IMR-90 (cell line): ENCODE measurements at regions not wholly inside any gene's neighbourhood (a gene's known extent, or its start where the extent isn't known, plus 50 kb on each side); places are given as distances from the start of the nearest gene placed in this dataset.

Source experiments
- ATAC-seq: fragments of 200-7000 bp; cut with Tn5 transposase; 2 replicates; pipeline ENCODE4 v1.9.1; 2020; ENCODE audit warnings: low read depth, mild to moderate bottlenecking, moderate library complexity
- BruUV-seq: library from RNA; stranded (reverse); fragments of 400-500 nt; replicated peaks from 2 replicates; lab custom pipeline; 2021; lab: Mats Ljungman, UMichigan
- CTCF ChIA-PET: fragments of 300-600 bp; formaldehyde crosslinking; extraction: SDS; loops from one replicate; lab custom pipeline; 2021; ENCODE audit warnings: antibody characterized with exemption; lab: Yijun Ruan, JAX
- POLR2A ChIA-PET: fragments of 300-600 bp; sonication (Branson Sonifier 250); formaldehyde crosslinking; loops from one replicate; lab custom pipeline; 2022; ENCODE audit warnings: antibody characterized with exemption; ENCODE audit not compliant: unreplicated experiment; lab: Charles Lee
- DNase-seq: peaks from one replicate; pipeline ENCODE4 v3.0.0; 2013
- H2AFZ ChIP-seq: replicated peaks from 2 replicates; pipeline ENCODE3; 2013; ENCODE audit warnings: low read length, mild to moderate bottlenecking; ENCODE audit not compliant: poor library complexity
- H2AK5ac ChIP-seq: 2 replicates; pipeline ENCODE4 v1.6.1; 2013; ENCODE audit warnings: low read depth, low read length, inconsistent platforms
- H2AK9ac ChIP-seq: replicated peaks from 2 replicates; pipeline ENCODE3; 2013; ENCODE audit warnings: mild to moderate bottlenecking, low read depth, low read length, moderate library complexity; ENCODE audit not compliant: poor library complexity
- H2BK120ac ChIP-seq: 2 replicates; pipeline ENCODE4 v1.6.1; 2013; ENCODE audit warnings: low read depth, low read length, inconsistent platforms
- H2BK15ac ChIP-seq: 3 replicates; pipeline ENCODE4 v1.6.1; 2013; ENCODE audit warnings: low read depth, low read length, inconsistent platforms
- H2BK20ac ChIP-seq: 2 replicates; pipeline ENCODE4 v1.6.1; 2013; ENCODE audit warnings: low read depth, mild to moderate bottlenecking, inconsistent platforms, low read length, moderate library complexity
- H2BK5ac ChIP-seq: 2 replicates; pipeline ENCODE4 v1.6.1; 2013; ENCODE audit warnings: mild to moderate bottlenecking, low read depth, low read length, inconsistent platforms; ENCODE audit not compliant: poor library complexity, severe bottlenecking
- H3K14ac ChIP-seq: replicated peaks from 2 replicates; pipeline ENCODE4 v1.6.1; 2013; ENCODE audit warnings: low read depth, low read length, inconsistent platforms
- H3K18ac ChIP-seq: 2 replicates; pipeline ENCODE4 v1.6.1; 2013; ENCODE audit warnings: low read depth, low read length, control low read depth
- H3K23ac ChIP-seq: 2 replicates; pipeline ENCODE4 v1.6.1; 2013; ENCODE audit warnings: low read depth, low read length, inconsistent platforms
- H3K27ac ChIP-seq: 2 replicates; pipeline ENCODE4 v1.5.1; 2013; ENCODE audit warnings: mild to moderate bottlenecking, control low read depth, low read length; ENCODE audit not compliant: insufficient read depth
- H3K27me3 ChIP-seq: 2 replicates; pipeline ENCODE4 v1.6.1; 2013; ENCODE audit warnings: low read length; ENCODE audit not compliant: control insufficient read depth, insufficient read depth
- H3K36me3 ChIP-seq: 2 replicates; pipeline ENCODE4 v1.6.1; 2013; ENCODE audit warnings: low read length, mixed read lengths; ENCODE audit not compliant: control insufficient read depth, insufficient read depth
- H3K4ac ChIP-seq: 2 replicates; pipeline ENCODE4 v1.6.1; 2013; ENCODE audit warnings: low read depth, low read length, inconsistent platforms
- H3K4me1 ChIP-seq: 2 replicates; pipeline ENCODE4 v1.6.1; 2013; ENCODE audit warnings: low read length, mixed read lengths; ENCODE audit not compliant: control insufficient read depth, insufficient read depth
- H3K4me2 ChIP-seq: 2 replicates; pipeline ENCODE4 v1.6.1; 2013; ENCODE audit warnings: low read depth, mild to moderate bottlenecking, control low read depth, low read length, moderate library complexity
- H3K4me3 ChIP-seq: 2 replicates; pipeline ENCODE4 v1.5.1; 2013; ENCODE audit warnings: low read depth, mild to moderate bottlenecking, control low read depth, low read length, moderate library complexity; ENCODE audit not compliant: insufficient read depth
- H3K56ac ChIP-seq: 2 replicates; pipeline ENCODE4 v1.6.1; 2013; ENCODE audit warnings: low read length, inconsistent platforms; ENCODE audit not compliant: insufficient read depth; ENCODE audit errors: extremely low read depth
- H3K79me1 ChIP-seq, 2 experiments: 2 replicates each; pipeline ENCODE4 v1.6.1; 2013; ENCODE audit warnings: low read length in 2 of 2, inconsistent platforms in 1 of 2, low read depth in 1 of 2
- H3K9ac ChIP-seq: 2 replicates; pipeline ENCODE4 v1.6.1; 2013; ENCODE audit warnings: low read depth, low read length, control low read depth
- H3K9me1 ChIP-seq: 2 replicates; pipeline ENCODE4 v1.6.1; 2013; ENCODE audit warnings: low read length, inconsistent platforms; ENCODE audit not compliant: insufficient read depth
- H3K9me3 ChIP-seq: 2 replicates; pipeline ENCODE4 v1.6.1; 2013; ENCODE audit warnings: low read length; ENCODE audit not compliant: control insufficient read depth, insufficient read depth
- H4K20me1 ChIP-seq: 2 replicates; pipeline ENCODE4 v1.6.1; 2013; ENCODE audit warnings: low read length, inconsistent platforms; ENCODE audit not compliant: insufficient read depth
- H4K5ac ChIP-seq: 2 replicates; pipeline ENCODE4 v1.6.1; 2013; ENCODE audit warnings: mild to moderate bottlenecking, low read depth, low read length, control low read depth
- H4K8ac ChIP-seq, 2 experiments: 2 replicates each; pipeline ENCODE4 v1.6.1; 2013; ENCODE audit warnings: low read depth in 2 of 2, low read length in 2 of 2, control low read depth in 1 of 2, inconsistent platforms in 1 of 2
- H4K91ac ChIP-seq: 2 replicates; pipeline ENCODE4 v1.6.1; 2013; ENCODE audit warnings: low read depth, low read length, inconsistent platforms; ENCODE audit not compliant: insufficient read depth
- BHLHE40 ChIP-seq: fragments of 150-350 bp; IDR thresholded peaks from 2 replicates; pipeline ENCODE4 v1.6.1; 2016; ENCODE audit warnings: mild to moderate bottlenecking, low read depth, low read length
- CEBPB ChIP-seq: IDR thresholded peaks from 2 replicates; pipeline ENCODE4 v1.6.1; 2012; ENCODE audit warnings: low read depth, low read length, improper control_type of control experiment
- CHD1 ChIP-seq: IDR thresholded peaks from 2 replicates; pipeline ENCODE4 v1.6.1; 2012; ENCODE audit warnings: low read depth, low read length, improper control_type of control experiment
- CTCF ChIP-seq: conservative IDR thresholded peaks from 2 replicates; pipeline ENCODE4 v1.5.1; 2012; ENCODE audit warnings: mild to moderate bottlenecking, low read depth, low read length, improper control_type of control experiment
- ELK1 ChIP-seq: fragments of 150-350 bp; IDR thresholded peaks from 2 replicates; pipeline ENCODE4 v1.6.1; 2016; ENCODE audit warnings: low read depth, mild to moderate bottlenecking, low read length, moderate library complexity, borderline replicate concordance
- FOS ChIP-seq: fragments of 150-350 bp; IDR thresholded peaks from 2 replicates; pipeline ENCODE4 v1.6.1; 2016; ENCODE audit warnings: low read depth, low read length
- MAFK ChIP-seq: IDR thresholded peaks from 2 replicates; pipeline ENCODE4 v1.6.1; 2012; ENCODE audit warnings: low read depth, low read length, improper control_type of control experiment
- MAZ ChIP-seq: IDR thresholded peaks from 2 replicates; pipeline ENCODE4 v1.6.1; 2012; ENCODE audit warnings: low read depth, mild to moderate bottlenecking, low read length, improper control_type of control experiment, moderate library complexity, borderline replicate concordance
- MXI1 ChIP-seq: IDR thresholded peaks from 2 replicates; pipeline ENCODE4 v1.6.1; 2012; ENCODE audit warnings: low read depth, mild to moderate bottlenecking, low read length, moderate library complexity, borderline replicate concordance
- NFE2L2 ChIP-seq: fragments of 150-350 bp; IDR thresholded peaks from 2 replicates; pipeline ENCODE4 v1.6.1; 2016; ENCODE audit warnings: low read depth, mild to moderate bottlenecking, low read length
- POLR2A ChIP-seq: IDR thresholded peaks from 2 replicates; pipeline ENCODE4 v1.6.1; 2012; ENCODE audit warnings: mild to moderate bottlenecking, low read depth, low read length
- RAD21 ChIP-seq: IDR thresholded peaks from 2 replicates; pipeline ENCODE4 v1.6.1; 2012; ENCODE audit warnings: low read length, improper control_type of control experiment
- RCOR1 ChIP-seq: IDR thresholded peaks from 2 replicates; pipeline ENCODE4 v1.6.1; 2012; ENCODE audit warnings: mild to moderate bottlenecking, low read length, improper control_type of control experiment; ENCODE audit not compliant: insufficient replicate concordance
- RFX5 ChIP-seq: IDR thresholded peaks from 2 replicates; pipeline ENCODE4 v1.8.0; 2012; ENCODE audit warnings: low read depth, mild to moderate bottlenecking, low read length, moderate library complexity
- SMC3 ChIP-seq: fragments of 150-350 bp; IDR thresholded peaks from 2 replicates; pipeline ENCODE4 v1.6.1; 2016; ENCODE audit warnings: low read depth, mild to moderate bottlenecking, antibody characterized with exemption, low read length, moderate library complexity
- USF2 ChIP-seq: fragments of 150-350 bp; IDR thresholded peaks from 2 replicates; pipeline ENCODE4 v1.6.1; 2017; ENCODE audit warnings: mild to moderate bottlenecking, antibody characterized with exemption, low read length, low read depth
- WGBS, 2 experiments: methylation state at CpG; one replicate each; pipeline versions ENCODE4 v1.1.5 to v1.1.7; 2013; ENCODE audit warnings: missing lambda C conversion rate in 2 of 2; ENCODE audit not compliant: insufficient read length in 1 of 2; ENCODE audit errors: extremely low coverage in 2 of 2; 5-methylcytosine and 5-hydroxymethylcytosine counted together
- dilution Hi-C: fragments of 300-500 bp; cut with HindIII; formaldehyde crosslinking; loops from one replicate; pipeline ENCODE4 v1.14.3; 2018; ENCODE audit warnings: low sequenced_read_pairs; ENCODE audit not compliant: unreplicated experiment
- in situ Hi-C: fragments of 300-500 bp; cut with MboI; formaldehyde crosslinking; loops from 3 replicates; pipeline ENCODE4 v1.14.3; 2019; ENCODE audit warnings: low sequenced_read_pairs, inconsistent platforms, mixed read lengths
- intact Hi-C: fragments of 100-400 bp; cut with micrococcal nuclease; formaldehyde crosslinking; loops from 2 replicates; pipeline ENCODE4 v1.10.0; 2022

GRCh38 chr2:237194906-237195305 is 109.2 kb downstream of the COPS8 start:
- H3K9ac ChIP-seq: peak overlapping the region; percentile 29; the same call in 1 of the 2 replicates
- peak overlapping the region; percentile 100 for H3K4ac ChIP-seq
- peak overlapping the region; percentile 93 for H2BK120ac ChIP-seq
- intact Hi-C loops (no loop called here), in situ Hi-C loops (no loop called here), dilution Hi-C loops (no loop called here)
- peak overlapping the region; percentile 30 for H2AK9ac ChIP-seq
- ChIA-PET CTCF (interaction anchor here (1.7 kb wide), 1 partner anchor 9 kb away, joined by 5 read pairs; no protein-coding TSS in a partner anchor), POLR2A (no interaction called here)
- ATAC-seq (no peak), DNase-seq (no peak)
- TF ChIP-seq POLR2A (no peak), MAZ (no peak), RCOR1 (no peak), RAD21 (no peak), RFX5 (no peak), CTCF (no peak), USF2 (no peak), CHD1 (no peak), MAFK (no peak), FOS (no peak), ELK1 (no peak), CEBPB (no peak), NFE2L2 (no peak), MXI1 (no peak), SMC3 (no peak), BHLHE40 (no peak)
- H3K36me3 ChIP-seq: no peaks in the 10 kb centered on the region
- no CpG with 5 or more reads among the region's 6 CpGs for WGBS, 2 experiments
- BruUV-seq: no TSS peak
- peaks cover 23% of the 10 kb centered on the region for H3K9me1 ChIP-seq
- H4K8ac ChIP-seq: peak overlapping the region; percentile 93 to 96; a peak in 3 of 4 replicates
- H3K4me3 ChIP-seq: no peak overlapping the region
- 0 out of 2 replicates have a peak overlapping the region, but pooled peaks have one; percentile 99 for H3K23ac ChIP-seq
- 0 out of 2 replicates have a peak overlapping the region, but pooled peaks have one; percentile 9 for H3K56ac ChIP-seq
- H2AK5ac ChIP-seq: peak overlapping the region; percentile 95
- H3K4me1 ChIP-seq: peaks cover 39% of the 10 kb centered on the region
- no peak overlapping the region for H3K4me2 ChIP-seq
- no peak overlapping the region for H2AFZ ChIP-seq
- H3K14ac ChIP-seq: peak overlapping the region; percentile 97
- peak overlapping the region; percentile 98 for H3K27ac ChIP-seq
- no peaks in the 10 kb centered on the region for H4K20me1 ChIP-seq
- H2BK20ac ChIP-seq: peak overlapping the region; percentile 98
- peak overlapping the region; percentile 96; the same call in 2 of the 3 replicates for H2BK15ac ChIP-seq
- peak overlapping the region; percentile 99 for H4K91ac ChIP-seq
- peak overlapping the region; percentile 60 for H4K5ac ChIP-seq
- peak overlapping the region; percentile 98 for H2BK5ac ChIP-seq
- peaks cover 3 to 19% of the 10 kb centered on the region in 2 experiments; a peak in 2 of 4 replicates for H3K79me1 ChIP-seq
- no peaks in the 10 kb centered on the region for H3K27me3 ChIP-seq
- peak overlapping the region; percentile 85 for H3K18ac ChIP-seq
- no peaks in the 10 kb centered on the region for H3K9me3 ChIP-seq
